ENCODE measurements at regions not wholly inside any gene's neighbourhood (a gene's known extent, or its start where the extent isn't known, plus 50 kb on each side); places are given as distances from the start of the nearest gene placed in this dataset.

- no peaks in the 10 kb centered on the region for H3K9me3 ChIP-seq (replicated peaks in 1 of 2; ENCODE audit: control insufficient read depth in 1 of 2, insufficient read depth in 1 of 2, low read length in 2 of 2)
- H3K27me3 ChIP-seq (ENCODE audit: control insufficient read depth in 2 of 2, insufficient read depth in 2 of 2, low read length in 2 of 2): no peaks in the 10 kb centered on the region
- H2AFZ ChIP-seq (ENCODE audit: insufficient read depth, low read depth, low read length, poor library complexity, severe bottlenecking): no peak overlapping the region
- H3K4me3 ChIP-seq (replicated peaks in 1 of 3; ENCODE audit: low read depth in 2 of 3, low read length in 3 of 3): no peak overlapping the region
- no peak overlapping the region for H3K27ac Mint-ChIP-seq
- H3K27me3 Mint-ChIP-seq (ENCODE audit: low read depth in 3 of 3): peaks cover 5 to 6% (median 6%) of the 10 kb centered on the region in 3 donors
- DNase-seq: no peak
- no peaks in the 10 kb centered on the region for H3K4me1 Mint-ChIP-seq
- H3K4me2 ChIP-seq (replicated peaks; ENCODE audit: extremely low read depth, low read length, poor library complexity, severe bottlenecking): no peak overlapping the region
- H3K36me3 ChIP-seq (replicated peaks in 1 of 2; ENCODE audit: control insufficient read depth in 1 of 2, insufficient read depth in 2 of 2, low read length in 2 of 2): no peaks in the 10 kb centered on the region
- H3K27ac ChIP-seq (ENCODE audit: low read depth in 1 of 2, low read length in 2 of 2): no peak overlapping the region
- H3K4me1 ChIP-seq (ENCODE audit: control insufficient read depth in 1 of 2, insufficient read depth in 2 of 2, low read length in 2 of 2): no peaks in the 10 kb centered on the region
- H3K4me3 Mint-ChIP-seq: no peak overlapping the region
- peaks cover 0 to 4% (median 0%) of the 10 kb centered on the region in 7 donors for H3K9me3 Mint-ChIP-seq
- WGBS (ENCODE audit: insufficient coverage): 100% methylated on average over 1 of the region's 2 CpGs
- H3K79me2 ChIP-seq (ENCODE audit: insufficient read depth, low read length): no peaks in the 10 kb centered on the region
- no peak for TF ChIP-seq CTCF (IDR thresholded peaks at IDR 0.05)
- intact Hi-C loops (cut with micrococcal nuclease): no loop called here
- H3K9ac ChIP-seq (ENCODE audit: insufficient read depth, low read length, poor library complexity, severe bottlenecking): no peak overlapping the region
- no peaks in the 10 kb centered on the region for H4K20me1 ChIP-seq (ENCODE audit: insufficient read depth, low read length)
- no peaks in the 10 kb centered on the region for H3K36me3 Mint-ChIP-seq
Measured at GRCh38 chr12:115661112-115661511, 616.4 kb downstream of the MED13L start.

- Histone ChIP-seq H3K9ac (ENCODE audit: insufficient read depth, low read length, poor library complexity, severe bottlenecking) (no peak overlapping the region), H3K4me2 (replicated peaks; ENCODE audit: extremely low read depth, low read length, poor library complexity, severe bottlenecking) (no peak overlapping the region), H4K20me1 (ENCODE audit: insufficient read depth, low read length) (no peaks in the 10 kb centered on the region), H3K9me3 (replicated peaks in 1 of 2; ENCODE audit: control insufficient read depth in 1 of 2, insufficient read depth in 1 of 2, low read length in 2 of 2) (no peaks in the 10 kb centered on the region), H3K4me3 (replicated peaks in 1 of 3; ENCODE audit: low read depth in 2 of 3, low read length in 3 of 3) (no peak overlapping the region), H3K27ac (ENCODE audit: low read depth in 1 of 2, low read length in 2 of 2) (no peak overlapping the region), H3K4me1 (ENCODE audit: control insufficient read depth in 1 of 2, insufficient read depth in 2 of 2, low read length in 2 of 2) (no peaks in the 10 kb centered on the region), H3K27me3 (ENCODE audit: control insufficient read depth in 2 of 2, insufficient read depth in 2 of 2, low read length in 2 of 2) (peaks cover 0 to 4% of the 10 kb centered on the region in 2 donors), H2AFZ (ENCODE audit: insufficient read depth, low read depth, low read length, poor library complexity, severe bottlenecking) (no peak overlapping the region), H3K36me3 (replicated peaks in 1 of 2; ENCODE audit: control insufficient read depth in 1 of 2, insufficient read depth in 2 of 2, low read length in 2 of 2) (no peaks in the 10 kb centered on the region), H3K79me2 (ENCODE audit: insufficient read depth, low read length) (no peaks in the 10 kb centered on the region)
- intact Hi-C loops (cut with micrococcal nuclease): no loop called here
- DNase-seq: no peak
- H3K27ac Mint-ChIP-seq: no peak overlapping the region
- H3K36me3 Mint-ChIP-seq: no peaks in the 10 kb centered on the region
- peaks cover 0 to 4% (median 0%) of the 10 kb centered on the region in 7 donors for H3K9me3 Mint-ChIP-seq
- H3K4me1 Mint-ChIP-seq: no peaks in the 10 kb centered on the region
- TF ChIP-seq CTCF (IDR thresholded peaks at IDR 0.05): no peak
- 27% methylated on average over 3 of the region's 10 CpGs for WGBS (ENCODE audit: insufficient coverage)
- peaks cover 5 to 6% (median 6%) of the 10 kb centered on the region in 3 donors for H3K27me3 Mint-ChIP-seq (ENCODE audit: low read depth in 3 of 3)
- H3K4me3 Mint-ChIP-seq: no peak overlapping the region
Measured at GRCh38 chr12:115660211-115660805, 617.2 kb downstream of the MED13L start.
